ENCODE measurements at regions not wholly inside any gene's neighbourhood (a gene's known extent, or its start where the extent isn't known, plus 50 kb on each side); places are given as distances from the start of the nearest gene placed in this dataset.
"Not testable (repeated sequence)": the region's sequence is repeated elsewhere in the genome, so short reads cannot be mapped to it uniquely, and the experiment has no call there.

DNA sequence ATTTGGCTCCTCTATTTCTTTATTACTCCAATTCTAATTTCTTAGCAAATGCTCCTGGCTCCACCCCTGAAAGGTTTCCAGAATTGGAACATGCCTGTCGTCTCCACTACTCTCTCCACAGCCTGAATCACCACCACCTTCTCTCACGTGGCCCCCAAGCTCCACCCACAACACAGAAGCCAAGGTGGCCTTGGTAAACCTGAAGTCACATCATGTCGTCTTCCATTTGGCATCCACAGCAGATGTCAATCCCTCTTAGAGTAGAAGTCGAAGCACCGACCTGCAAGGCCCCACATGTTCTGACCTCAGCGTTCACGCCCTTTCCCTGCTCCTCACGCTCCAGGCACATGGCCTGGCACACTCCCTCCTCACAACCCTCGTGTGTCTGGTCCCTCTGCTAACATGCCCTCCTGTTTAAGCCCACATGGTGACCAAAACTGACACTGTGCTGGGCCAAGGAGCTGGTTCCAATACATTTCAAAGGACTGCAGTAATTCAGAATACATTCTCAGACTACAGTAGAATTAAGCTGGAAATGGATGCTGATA, 56.3 kb upstream of the GPC1 start:
- no peaks in the 10 kb centered on the region for H3K27me3 ChIP-seq (ENCODE audit: control insufficient read depth, insufficient read depth, low read length)
- no peak overlapping the region for H3K4me3 ChIP-seq (ENCODE audit: low read depth, low read length)
- no peak overlapping the region for H3K9ac ChIP-seq
- no peaks in the 10 kb centered on the region for H3K9me3 ChIP-seq (ENCODE audit: control insufficient read depth, low read length)
- no peaks in the 10 kb centered on the region for H3K36me3 ChIP-seq (ENCODE audit: control insufficient read depth, insufficient read depth, low read length)
- TF ChIP-seq, protein P1, sequence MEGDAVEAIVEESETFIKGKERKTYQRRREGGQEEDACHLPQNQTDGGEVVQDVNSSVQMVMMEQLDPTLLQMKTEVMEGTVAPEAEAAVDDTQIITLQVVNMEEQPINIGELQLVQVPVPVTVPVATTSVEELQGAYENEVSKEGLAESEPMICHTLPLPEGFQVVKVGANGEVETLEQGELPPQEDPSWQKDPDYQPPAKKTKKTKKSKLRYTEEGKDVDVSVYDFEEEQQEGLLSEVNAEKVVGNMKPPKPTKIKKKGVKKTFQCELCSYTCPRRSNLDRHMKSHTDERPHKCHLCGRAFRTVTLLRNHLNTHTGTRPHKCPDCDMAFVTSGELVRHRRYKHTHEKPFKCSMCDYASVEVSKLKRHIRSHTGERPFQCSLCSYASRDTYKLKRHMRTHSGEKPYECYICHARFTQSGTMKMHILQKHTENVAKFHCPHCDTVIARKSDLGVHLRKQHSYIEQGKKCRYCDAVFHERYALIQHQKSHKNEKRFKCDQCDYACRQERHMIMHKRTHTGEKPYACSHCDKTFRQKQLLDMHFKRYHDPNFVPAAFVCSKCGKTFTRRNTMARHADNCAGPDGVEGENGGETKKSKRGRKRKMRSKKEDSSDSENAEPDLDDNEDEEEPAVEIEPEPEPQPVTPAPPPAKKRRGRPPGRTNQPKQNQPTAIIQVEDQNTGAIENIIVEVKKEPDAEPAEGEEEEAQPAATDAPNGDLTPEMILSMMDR (IDR thresholded peaks at IDR 0.05) = no peak
- H3K27ac ChIP-seq = no peak overlapping the region
- no peak overlapping the region for H2AFZ ChIP-seq
- H3K4me2 ChIP-seq (ENCODE audit: low read length) = no peak overlapping the region
- no peaks in the 10 kb centered on the region for H3K79me2 ChIP-seq
- H3K4me1 ChIP-seq = no peaks in the 10 kb centered on the region

DNA sequence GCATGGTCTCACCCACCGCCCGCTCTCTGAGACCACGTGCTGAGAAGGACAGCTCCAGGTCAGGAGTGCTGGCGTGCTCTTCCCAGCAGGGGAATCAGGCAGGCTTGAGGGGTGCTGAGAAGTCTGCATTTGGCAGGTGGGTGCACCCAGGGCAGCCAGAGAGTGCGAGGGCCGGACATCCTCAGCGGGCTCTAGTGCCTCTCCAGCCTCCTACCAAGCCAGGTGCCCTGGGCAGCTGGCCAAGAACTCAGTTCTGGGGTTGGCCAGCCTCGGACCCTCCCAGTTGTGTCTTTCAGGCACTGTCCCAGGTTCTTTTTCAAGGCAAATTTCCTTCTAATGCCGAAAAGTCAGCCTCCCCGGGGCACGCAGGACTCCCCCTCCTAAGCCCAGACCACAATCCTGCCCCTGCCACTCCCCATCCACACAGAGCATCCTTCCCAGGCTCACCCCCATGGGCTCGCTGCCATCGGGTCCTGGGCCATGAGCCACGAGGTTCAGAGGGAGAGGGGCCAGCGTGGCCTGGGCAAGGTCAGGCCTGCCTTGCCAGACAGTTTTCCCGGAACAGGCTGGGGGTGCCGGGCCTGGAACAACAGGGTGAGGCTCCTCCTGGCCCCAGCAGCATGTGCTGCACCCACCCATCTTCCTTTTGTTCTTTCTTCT, 52.2 kb upstream of the GPC1 start:
- no peak overlapping the region for H3K4me3 ChIP-seq (ENCODE audit: low read depth, low read length)
- no peaks in the 10 kb centered on the region for H3K27me3 ChIP-seq (ENCODE audit: control insufficient read depth, insufficient read depth, low read length)
- no peaks in the 10 kb centered on the region for H3K36me3 ChIP-seq (ENCODE audit: control insufficient read depth, insufficient read depth, low read length)
- no peaks in the 10 kb centered on the region for H3K9me3 ChIP-seq (ENCODE audit: control insufficient read depth, low read length)
- no peaks in the 10 kb centered on the region for H3K4me1 ChIP-seq
- no peaks in the 10 kb centered on the region for H3K79me2 ChIP-seq
- H2AFZ ChIP-seq = no peak overlapping the region
- H3K9ac ChIP-seq = no peak overlapping the region
- H3K4me2 ChIP-seq (ENCODE audit: low read length) = no peak overlapping the region
- TF ChIP-seq, protein P1 (IDR thresholded peaks at IDR 0.05) = no peak
- no peak overlapping the region for H3K27ac ChIP-seq

DNA sequence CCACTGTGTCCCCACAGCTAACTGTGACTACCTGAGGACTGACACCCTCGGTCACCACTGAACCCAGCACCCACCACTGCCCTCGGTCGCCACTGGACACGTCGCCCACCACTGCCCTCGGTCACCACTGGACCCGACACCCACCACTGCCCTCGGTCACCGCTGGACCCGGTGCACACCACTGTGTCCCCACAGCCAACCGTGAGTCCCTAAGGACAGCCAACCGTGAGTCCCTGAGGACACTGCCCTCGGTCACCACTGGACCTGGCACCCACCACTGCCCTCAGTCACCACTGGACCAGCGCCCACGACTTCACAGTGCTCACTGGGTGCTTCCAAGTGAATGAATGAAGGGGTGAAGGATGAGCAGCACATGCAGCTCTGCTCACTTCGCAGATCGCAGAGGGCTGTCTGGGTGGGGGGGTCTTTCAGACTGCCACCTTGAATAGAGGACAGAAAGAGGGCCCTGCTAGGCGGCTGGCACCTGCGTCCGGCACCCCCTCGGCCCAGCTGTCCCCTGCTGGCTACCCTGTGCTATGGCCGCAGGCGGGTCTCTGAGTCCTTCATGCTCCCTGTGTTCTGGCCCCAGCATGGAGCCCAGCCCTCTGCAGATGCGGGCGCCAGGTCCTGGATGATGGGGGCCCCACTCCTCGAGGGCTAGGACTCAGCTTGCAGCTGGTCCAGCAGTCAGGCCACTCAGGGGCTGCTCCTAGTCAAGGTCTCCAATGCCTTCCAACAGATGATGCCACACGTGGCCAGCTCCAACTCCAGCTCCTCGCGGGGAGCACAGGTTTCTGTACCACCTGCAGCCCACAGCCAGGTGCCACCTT, 51.4 kb upstream of the GPC1 start:
- Histone ChIP-seq H3K4me1 (no peaks in the 10 kb centered on the region), H3K9me3 (ENCODE audit: control insufficient read depth, low read length) (no peaks in the 10 kb centered on the region), H3K27ac (no peak overlapping the region), H3K27me3 (ENCODE audit: control insufficient read depth, insufficient read depth, low read length) (no peaks in the 10 kb centered on the region), H3K9ac (no peak overlapping the region), H3K4me3 (ENCODE audit: low read depth, low read length) (no peak overlapping the region), H3K79me2 (no peaks in the 10 kb centered on the region), H3K36me3 (ENCODE audit: control insufficient read depth, insufficient read depth, low read length) (no peaks in the 10 kb centered on the region), H3K4me2 (ENCODE audit: low read length) (no peak overlapping the region), H2AFZ (no peak overlapping the region)
- TF ChIP-seq, protein P1 (IDR thresholded peaks at IDR 0.05) = no peak

DNA sequence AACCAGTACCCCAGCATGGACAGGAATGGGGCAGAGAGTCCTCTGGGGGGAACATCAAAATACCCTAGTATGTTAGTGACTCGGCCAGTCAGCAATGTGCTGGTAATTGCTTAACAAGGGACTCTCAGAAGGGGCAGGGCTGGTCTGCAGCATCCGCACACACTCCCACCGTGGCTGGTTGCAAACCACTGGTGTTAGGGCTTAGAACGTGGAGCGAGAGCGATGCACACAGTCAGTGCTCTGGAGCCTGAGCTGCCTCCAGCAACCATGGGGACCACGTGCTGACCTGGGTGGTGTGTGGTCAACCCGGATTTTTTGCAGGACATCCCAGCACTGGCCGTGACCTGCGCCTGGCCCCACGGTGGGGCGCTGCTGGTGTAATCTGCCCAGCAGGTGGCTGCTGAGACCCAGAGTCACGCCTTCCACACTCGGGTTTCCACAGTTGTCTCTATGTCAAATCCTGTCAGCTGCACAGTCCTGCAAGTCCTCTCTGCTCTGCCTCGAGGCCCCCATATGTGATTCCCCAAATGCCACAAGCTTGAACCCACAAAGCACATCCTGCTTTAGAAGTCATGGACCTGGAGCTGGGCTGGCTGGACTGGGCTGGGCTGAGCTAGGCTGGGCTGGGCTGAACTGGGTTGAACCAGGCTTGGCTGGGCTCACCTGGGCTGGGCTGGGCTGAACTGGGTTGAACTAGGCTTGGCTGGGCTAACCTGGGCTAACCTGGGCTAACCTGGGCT, 50.6 kb upstream of the GPC1 start:
- no peaks in the 10 kb centered on the region for H3K4me1 ChIP-seq
- no peak overlapping the region for H2AFZ ChIP-seq
- H3K4me3 ChIP-seq (ENCODE audit: low read depth, low read length) = no peak overlapping the region
- no peaks in the 10 kb centered on the region for H3K27me3 ChIP-seq (ENCODE audit: control insufficient read depth, insufficient read depth, low read length)
- no peaks in the 10 kb centered on the region for H3K79me2 ChIP-seq
- H3K4me2 ChIP-seq (ENCODE audit: low read length) = no peak overlapping the region
- TF ChIP-seq, protein P1 (IDR thresholded peaks at IDR 0.05) = no peak
- H3K36me3 ChIP-seq (ENCODE audit: control insufficient read depth, insufficient read depth, low read length) = no peaks in the 10 kb centered on the region
- H3K9me3 ChIP-seq (ENCODE audit: control insufficient read depth, low read length) = no peaks in the 10 kb centered on the region
- H3K27ac ChIP-seq = no peak overlapping the region
- no peak overlapping the region for H3K9ac ChIP-seq

DNA sequence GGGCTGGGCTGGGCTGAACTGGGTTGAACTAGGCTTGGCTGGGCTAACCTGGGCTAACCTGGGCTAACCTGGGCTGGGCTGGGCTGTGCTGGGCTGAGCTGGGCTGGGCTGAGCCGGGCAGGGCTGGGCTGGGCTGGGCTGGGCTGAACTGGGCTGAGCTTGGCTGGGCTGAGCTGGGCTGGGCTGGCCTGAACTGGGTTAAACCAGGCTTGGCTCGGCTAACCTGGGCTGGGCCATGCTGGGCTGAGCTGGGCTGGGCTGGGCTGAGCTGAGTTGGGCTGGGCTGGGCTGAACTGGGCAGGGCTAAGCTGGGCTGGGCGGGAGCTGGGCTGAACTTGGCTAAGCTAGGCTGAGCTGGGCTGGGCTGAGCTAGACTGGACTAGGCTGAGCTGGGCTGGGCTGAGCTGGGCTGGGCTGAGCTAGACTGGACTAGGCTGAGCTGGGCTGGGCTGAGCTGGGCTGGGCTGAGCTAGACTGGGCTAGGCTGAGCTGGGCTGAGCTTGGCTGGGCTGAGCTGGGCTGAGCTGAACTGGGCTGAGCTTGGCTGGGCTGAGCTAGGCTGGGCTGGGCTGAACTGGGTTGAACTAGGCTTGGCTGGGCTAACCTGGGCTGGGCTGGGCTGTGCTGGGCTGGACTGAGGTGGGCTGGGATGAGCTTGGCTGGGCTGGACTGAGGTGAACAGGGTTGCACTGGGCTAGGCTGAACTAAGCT, 49.9 kb upstream of the GPC1 start:
- H3K9ac ChIP-seq; H3K79me2 ChIP-seq; H3K4me3 ChIP-seq (ENCODE audit: low read depth, low read length); H3K36me3 ChIP-seq (ENCODE audit: control insufficient read depth, insufficient read depth, low read length); H3K4me1 ChIP-seq; H3K27me3 ChIP-seq (ENCODE audit: control insufficient read depth, insufficient read depth, low read length); H3K9me3 ChIP-seq (ENCODE audit: control insufficient read depth, low read length); H3K4me2 ChIP-seq (ENCODE audit: low read length); H3K27ac ChIP-seq; H2AFZ ChIP-seq: not testable (repeated sequence)
